HG02870 (cell line): ENCODE measurements at regions not wholly inside any gene's neighbourhood (a gene's known extent, or its start where the extent isn't known, plus 50 kb on each side); places are given as distances from the start of the nearest gene placed in this dataset.

ENCODE experiments used
- ATAC-seq: cut with Tn5 transposase; IDR thresholded peaks from one replicate; pipeline ENCODE4 v1.9.1; 2021; ENCODE audit warnings: mild to moderate bottlenecking, moderate library complexity; ENCODE audit not compliant: unreplicated experiment

DNA sequence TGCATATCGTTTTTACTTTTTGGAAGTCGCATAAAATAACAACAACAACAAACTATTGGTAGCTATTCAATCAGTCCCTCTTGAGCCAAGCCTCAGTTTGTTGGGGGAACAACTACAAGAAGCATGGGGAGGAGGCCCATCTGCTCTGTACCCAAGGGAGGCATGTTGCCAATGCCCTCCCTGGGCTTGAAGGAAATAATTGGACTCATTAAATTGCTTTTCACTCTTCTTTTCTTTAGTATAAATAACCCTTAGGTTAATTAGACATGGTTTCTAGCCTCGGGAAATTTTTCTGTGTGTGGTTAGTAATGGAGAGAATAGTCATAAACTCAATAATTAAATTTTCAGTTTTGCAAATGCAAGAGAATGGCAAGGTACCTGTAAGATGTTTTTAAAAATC lies 500.7 kb downstream of the TLE4 start:
- no peak for ATAC-seq

- no peak for ATAC-seq
Observed at GRCh38 chr9:80070071-80070742, 498.4 kb downstream of the TLE4 start.

DNA sequence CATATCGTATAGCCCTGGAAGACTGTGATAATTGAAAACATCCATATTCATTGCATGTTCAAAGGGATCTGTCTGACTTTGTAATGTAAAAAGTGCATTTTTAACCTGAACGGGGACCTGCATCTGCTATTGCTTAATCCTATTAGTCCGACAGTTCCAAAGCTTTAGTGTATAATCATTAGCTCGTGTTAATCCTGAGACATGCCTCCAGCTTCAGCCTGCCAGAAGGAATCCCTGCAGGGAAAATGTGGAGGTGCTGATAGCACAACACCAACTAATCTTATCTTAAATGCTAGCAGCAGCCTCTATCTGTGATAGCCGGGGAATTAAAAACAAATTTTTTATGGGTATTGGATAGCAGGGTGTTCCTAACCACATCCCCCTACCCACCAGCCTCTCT lies 495.2 kb downstream of the TLE4 start:
- no peak for ATAC-seq

GRCh38 chr9:80062567-80062966 lies 490.8 kb downstream of the TLE4 start:
- no peak for ATAC-seq

GRCh38 chr9:80061940-80062339 lies 490.2 kb downstream of the TLE4 start:
- ATAC-seq = no peak

GRCh38 chr9:80061096-80061495 lies 489.3 kb downstream of the TLE4 start:
- no peak for ATAC-seq

DNA sequence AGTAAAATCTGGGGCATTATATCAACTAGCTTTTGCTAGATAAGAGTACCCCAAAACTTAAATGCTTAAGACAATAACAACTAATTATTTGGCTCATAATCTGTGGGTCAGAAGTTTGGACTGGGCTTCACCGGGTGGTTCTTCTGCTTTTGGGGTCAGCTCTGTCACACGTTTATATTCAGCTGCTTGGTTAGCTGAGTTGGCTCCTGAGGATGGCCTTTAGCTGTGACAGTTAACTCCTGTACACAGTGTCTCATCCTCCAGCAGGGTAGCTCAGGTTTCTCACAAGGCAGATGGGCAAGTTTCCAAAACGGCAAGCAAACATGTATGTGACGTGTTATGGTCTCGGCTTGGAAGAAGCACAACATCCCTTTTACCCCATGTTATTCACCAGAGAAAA lies 488.2 kb downstream of the TLE4 start:
- no peak for ATAC-seq

GRCh38 chr9:80059191-80059590 lies 487.4 kb downstream of the TLE4 start:
- ATAC-seq = no peak

GRCh38 chr9:80052830-80053229 lies 481.1 kb downstream of the TLE4 start:
- ATAC-seq = no peak

DNA sequence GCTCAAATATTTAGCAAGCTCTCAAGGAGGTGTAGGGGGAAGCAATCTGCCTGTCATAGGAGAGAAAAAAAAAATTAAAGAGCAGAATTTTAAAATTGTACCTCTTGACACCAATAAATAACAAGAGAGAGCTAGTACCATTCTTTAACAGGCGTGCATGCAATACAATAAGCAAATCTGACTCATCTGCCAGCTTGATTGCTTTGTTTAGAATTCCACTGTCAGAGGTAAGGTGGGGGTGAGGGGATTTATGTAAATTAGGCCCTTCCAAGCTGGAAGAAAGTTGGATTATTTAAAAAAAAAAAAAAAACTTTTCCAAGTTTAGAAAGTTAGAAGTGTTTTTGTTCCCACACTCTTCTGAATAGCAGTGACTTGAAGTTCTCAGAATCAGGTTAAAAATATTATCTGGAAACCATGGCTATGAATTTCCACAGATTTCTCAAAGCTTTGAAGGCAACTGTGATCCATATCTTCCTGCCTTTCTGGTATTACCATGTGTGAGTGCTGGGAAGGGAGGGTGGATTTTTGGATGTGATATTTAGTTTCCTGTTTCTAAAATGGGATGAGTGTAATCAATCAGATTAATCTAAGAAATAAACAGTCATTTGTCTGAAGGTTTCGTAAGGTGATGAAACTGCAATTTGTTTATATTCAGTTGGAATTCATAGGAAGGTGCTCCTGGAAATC lies 477.5 kb downstream of the TLE4 start:
- no peak for ATAC-seq

DNA sequence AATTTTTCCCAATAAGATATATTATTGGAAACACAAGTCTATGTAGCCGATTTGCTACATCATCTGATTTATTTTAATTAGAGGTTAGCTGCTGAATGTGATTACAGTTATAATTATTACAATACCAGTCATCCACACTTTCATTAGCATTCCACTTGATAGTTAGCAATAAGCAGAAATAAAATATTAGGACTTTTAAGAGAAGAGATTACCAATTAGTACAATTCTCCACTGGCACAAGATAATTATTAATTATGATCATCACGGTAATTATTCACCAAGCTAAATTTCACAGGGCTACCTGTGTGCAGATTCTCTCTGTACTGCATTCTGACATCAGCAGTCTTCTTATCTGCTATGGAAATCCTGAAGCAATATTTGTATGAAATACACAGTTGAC lies 474.7 kb downstream of the TLE4 start:
- no peak for ATAC-seq

GRCh38 chr9:80041821-80042220 lies 470.1 kb downstream of the TLE4 start:
- no peak for ATAC-seq

- ATAC-seq = no peak
Observed at GRCh38 chr9:80040457-80040856, 468.7 kb downstream of the TLE4 start.

GRCh38 chr9:80030801-80031200 lies 459.0 kb downstream of the TLE4 start:
- no peak for ATAC-seq

- no peak for ATAC-seq
Observed at GRCh38 chr9:80028501-80028900, 456.7 kb downstream of the TLE4 start.

- ATAC-seq = no peak
Observed at GRCh38 chr9:80025796-80026520, 454.2 kb downstream of the TLE4 start.

DNA sequence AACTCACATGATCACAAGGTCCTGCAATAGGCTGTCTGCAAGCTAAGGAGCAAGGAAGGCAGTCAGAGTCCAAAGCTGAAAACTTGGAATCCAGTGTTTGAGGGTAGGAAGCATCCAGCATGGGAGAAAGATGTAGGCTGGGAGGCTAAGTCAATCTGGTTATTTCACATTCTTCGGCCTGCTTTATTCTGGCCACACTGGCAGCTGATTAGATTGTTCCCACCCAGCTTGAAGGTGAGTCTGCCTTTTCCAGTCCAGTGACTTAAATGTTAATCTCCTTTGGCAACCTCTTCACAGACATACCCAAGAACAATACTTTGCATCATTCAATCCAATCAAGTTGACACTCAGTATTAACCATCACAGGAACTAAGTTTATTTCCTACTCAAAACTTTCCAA lies 453.4 kb downstream of the TLE4 start:
- no peak for ATAC-seq

GRCh38 chr9:80020530-80020929 lies 448.8 kb downstream of the TLE4 start:
- ATAC-seq = peak; percentile 77

DNA sequence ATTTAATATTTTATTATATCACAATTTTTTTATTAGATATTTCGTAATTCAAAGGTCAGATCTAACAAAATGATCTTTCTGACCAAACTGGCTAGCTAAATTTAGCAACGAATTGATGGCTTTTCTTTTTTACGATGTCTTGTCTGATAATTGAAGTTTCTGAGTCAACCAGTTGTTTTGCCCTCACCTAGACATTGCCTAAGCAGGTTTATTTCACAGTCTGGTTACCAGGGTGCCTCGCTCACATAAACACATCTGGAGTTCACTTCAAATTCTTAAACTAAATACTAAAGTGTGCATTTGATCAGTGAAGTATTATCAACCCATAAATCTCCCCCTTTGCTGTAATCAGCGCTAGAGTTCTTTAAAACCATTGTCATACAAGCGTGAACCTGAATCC lies 448.3 kb downstream of the TLE4 start:
- no peak for ATAC-seq

- no peak for ATAC-seq
Observed at GRCh38 chr9:80013891-80014290, 442.1 kb downstream of the TLE4 start.

GRCh38 chr9:80012557-80013330 lies 441.0 kb downstream of the TLE4 start:
- no peak for ATAC-seq
